Neural cell (in vitro differentiated cells): ENCODE measurements at regions not wholly inside any gene's neighbourhood (a gene's known extent, or its start where the extent isn't known, plus 50 kb on each side); places are given as distances from the start of the nearest gene placed in this dataset.

Experiments used
- POLR2AphosphoS5 ChIP-seq: IDR thresholded peaks from 2 replicates; pipeline ENCODE4 v1.6.1; 2012
- RAD21 ChIP-seq: fragments of 450-650 bp; conservative IDR thresholded peaks from 2 replicates; pipeline ENCODE4 v1.6.1; 2014; ENCODE audit warnings: antibody characterized with exemption, mild to moderate bottlenecking, moderate library complexity
- SMC3 ChIP-seq: fragments of 450-650 bp; conservative IDR thresholded peaks from 2 replicates; pipeline ENCODE4 v1.6.1; 2014; ENCODE audit warnings: antibody characterized with exemption, mild to moderate bottlenecking, moderate library complexity; ENCODE audit not compliant: poor library complexity
- TF ChIP-seq, protein P1 (sequence below): fragments of 450-650 bp; IDR thresholded peaks from 2 replicates; pipeline ENCODE4 v1.5.1; 2014; ENCODE audit warnings: antibody characterized with exemption, mild to moderate bottlenecking, moderate library complexity; ENCODE audit not compliant: poor library complexity, severe bottlenecking

DNA sequence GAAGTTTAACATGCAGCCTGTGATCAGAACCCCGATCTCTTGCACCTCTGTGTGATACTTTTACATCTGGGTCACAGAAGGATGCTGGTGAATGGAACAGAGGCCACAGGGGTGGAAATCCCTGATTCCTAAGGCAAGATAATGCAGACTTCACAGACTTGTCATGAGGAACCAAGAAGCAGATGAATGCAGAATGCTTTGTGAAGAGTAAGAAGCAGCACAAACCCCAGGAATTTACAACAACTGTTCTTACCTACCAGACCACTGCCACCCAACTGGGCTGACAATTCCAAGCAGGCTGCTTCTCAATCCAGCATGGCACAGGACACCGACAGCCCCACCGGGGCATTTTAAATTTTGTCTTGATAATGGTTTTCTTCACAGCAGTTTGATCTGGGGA, 113.2 kb upstream of the CD93 start:
- TF ChIP-seq POLR2AphosphoS5: no peak
- TF ChIP-seq, protein P1, sequence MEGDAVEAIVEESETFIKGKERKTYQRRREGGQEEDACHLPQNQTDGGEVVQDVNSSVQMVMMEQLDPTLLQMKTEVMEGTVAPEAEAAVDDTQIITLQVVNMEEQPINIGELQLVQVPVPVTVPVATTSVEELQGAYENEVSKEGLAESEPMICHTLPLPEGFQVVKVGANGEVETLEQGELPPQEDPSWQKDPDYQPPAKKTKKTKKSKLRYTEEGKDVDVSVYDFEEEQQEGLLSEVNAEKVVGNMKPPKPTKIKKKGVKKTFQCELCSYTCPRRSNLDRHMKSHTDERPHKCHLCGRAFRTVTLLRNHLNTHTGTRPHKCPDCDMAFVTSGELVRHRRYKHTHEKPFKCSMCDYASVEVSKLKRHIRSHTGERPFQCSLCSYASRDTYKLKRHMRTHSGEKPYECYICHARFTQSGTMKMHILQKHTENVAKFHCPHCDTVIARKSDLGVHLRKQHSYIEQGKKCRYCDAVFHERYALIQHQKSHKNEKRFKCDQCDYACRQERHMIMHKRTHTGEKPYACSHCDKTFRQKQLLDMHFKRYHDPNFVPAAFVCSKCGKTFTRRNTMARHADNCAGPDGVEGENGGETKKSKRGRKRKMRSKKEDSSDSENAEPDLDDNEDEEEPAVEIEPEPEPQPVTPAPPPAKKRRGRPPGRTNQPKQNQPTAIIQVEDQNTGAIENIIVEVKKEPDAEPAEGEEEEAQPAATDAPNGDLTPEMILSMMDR: no peak
- no peak for TF ChIP-seq SMC3
- no peak for TF ChIP-seq RAD21
